Stomach (tissue), 4 donors: ENCODE measurements at regions not wholly inside any gene's neighbourhood (a gene's known extent, or its start where the extent isn't known, plus 50 kb on each side); places are given as distances from the start of the nearest gene placed in this dataset.

Source experiments
- CTCF ChIP-seq, 7 experiments: fragments of 450-650 bp in 4 of 7; fragments of 200-600 bp in 3 of 7; sonication (generic) in 3 of 7; IDR thresholded peaks; one replicate each; pipeline ENCODE4 v1.5.1; 2016 to 2019; ENCODE audit warnings: antibody characterized with exemption in 7 of 7, control low read depth in 2 of 7, mild to moderate bottlenecking in 1 of 7
- EP300 ChIP-seq: sonication (generic); formaldehyde crosslinking; IDR thresholded peaks from one replicate; pipeline ENCODE4 v1.6.1; 2017; ENCODE audit warnings: antibody characterized with exemption
- POLR2A ChIP-seq, 4 donors: fragments of 450-650 bp; IDR thresholded peaks; one replicate each; pipeline ENCODE4 v1.6.1; 2016; ENCODE audit warnings: antibody characterized with exemption in 4 of 4, control low read depth in 2 of 4, mild to moderate bottlenecking in 1 of 4, moderate library complexity in 1 of 4
- POLR2AphosphoS5 ChIP-seq, 3 donors: sonication (generic); formaldehyde crosslinking; IDR thresholded peaks; one replicate each; pipeline ENCODE4 v1.6.1; 2016; ENCODE audit warnings: antibody characterized with exemption in 3 of 3

DNA sequence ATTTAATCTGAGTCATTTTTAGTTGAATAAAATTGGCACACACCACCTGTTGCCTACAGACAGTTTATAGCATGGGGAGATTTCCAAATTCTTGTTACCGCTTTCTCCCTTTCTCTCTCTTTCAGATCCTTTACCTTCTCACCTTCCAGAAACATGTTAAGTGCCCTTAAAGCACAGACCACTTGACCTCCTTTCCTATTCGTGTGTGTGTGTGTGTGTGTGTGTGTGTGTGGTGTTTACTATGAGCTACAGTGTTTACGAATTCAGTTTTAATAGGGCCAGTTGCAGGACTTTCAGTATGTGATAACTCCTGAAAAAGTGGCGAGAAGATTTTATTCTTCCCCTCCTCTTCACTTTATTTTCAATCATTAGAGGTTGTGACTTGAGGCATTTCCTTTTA lies 258.1 kb downstream of the BMP2 start:
- no peak for TF ChIP-seq CTCF (IDR thresholded peaks at IDR 0.05)
- no peak for TF ChIP-seq POLR2A (IDR thresholded peaks at IDR 0.05)
- no peak for TF ChIP-seq POLR2AphosphoS5 (IDR thresholded peaks at IDR 0.05)
- no peak for TF ChIP-seq EP300
